ENCODE measurements at regions not wholly inside any gene's neighbourhood (a gene's known extent, or its start where the extent isn't known, plus 50 kb on each side); places are given as distances from the start of the nearest gene placed in this dataset.

DNA sequence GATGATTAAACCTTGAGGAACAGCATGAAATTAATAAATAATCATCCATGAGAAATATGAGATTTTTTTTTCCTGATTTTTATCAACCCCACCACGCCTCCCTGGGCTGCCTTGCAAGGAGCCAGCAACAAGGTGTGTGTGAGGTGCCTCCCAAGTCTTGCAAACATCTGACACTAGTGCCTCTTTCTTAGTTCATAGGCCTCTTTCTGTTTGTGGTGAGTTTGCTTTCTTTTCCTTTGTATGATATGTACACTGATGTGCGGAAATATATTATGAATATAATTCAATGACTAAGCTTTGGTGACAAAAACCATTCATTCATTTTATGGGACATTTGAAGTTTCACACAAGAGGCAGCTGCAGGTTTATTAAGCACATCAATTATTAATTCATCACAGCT lies 63.2 kb upstream of the SYNDIG1 start:
- no peak overlapping the region for H3K4me3 ChIP-seq (ENCODE audit: low read length)
- no peak for DNase-seq (ENCODE audit: low read depth)
- TF ChIP-seq, protein P1, sequence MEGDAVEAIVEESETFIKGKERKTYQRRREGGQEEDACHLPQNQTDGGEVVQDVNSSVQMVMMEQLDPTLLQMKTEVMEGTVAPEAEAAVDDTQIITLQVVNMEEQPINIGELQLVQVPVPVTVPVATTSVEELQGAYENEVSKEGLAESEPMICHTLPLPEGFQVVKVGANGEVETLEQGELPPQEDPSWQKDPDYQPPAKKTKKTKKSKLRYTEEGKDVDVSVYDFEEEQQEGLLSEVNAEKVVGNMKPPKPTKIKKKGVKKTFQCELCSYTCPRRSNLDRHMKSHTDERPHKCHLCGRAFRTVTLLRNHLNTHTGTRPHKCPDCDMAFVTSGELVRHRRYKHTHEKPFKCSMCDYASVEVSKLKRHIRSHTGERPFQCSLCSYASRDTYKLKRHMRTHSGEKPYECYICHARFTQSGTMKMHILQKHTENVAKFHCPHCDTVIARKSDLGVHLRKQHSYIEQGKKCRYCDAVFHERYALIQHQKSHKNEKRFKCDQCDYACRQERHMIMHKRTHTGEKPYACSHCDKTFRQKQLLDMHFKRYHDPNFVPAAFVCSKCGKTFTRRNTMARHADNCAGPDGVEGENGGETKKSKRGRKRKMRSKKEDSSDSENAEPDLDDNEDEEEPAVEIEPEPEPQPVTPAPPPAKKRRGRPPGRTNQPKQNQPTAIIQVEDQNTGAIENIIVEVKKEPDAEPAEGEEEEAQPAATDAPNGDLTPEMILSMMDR (conservative IDR thresholded peaks at IDR 0.05; ENCODE audit: low read length): no peak

DNA sequence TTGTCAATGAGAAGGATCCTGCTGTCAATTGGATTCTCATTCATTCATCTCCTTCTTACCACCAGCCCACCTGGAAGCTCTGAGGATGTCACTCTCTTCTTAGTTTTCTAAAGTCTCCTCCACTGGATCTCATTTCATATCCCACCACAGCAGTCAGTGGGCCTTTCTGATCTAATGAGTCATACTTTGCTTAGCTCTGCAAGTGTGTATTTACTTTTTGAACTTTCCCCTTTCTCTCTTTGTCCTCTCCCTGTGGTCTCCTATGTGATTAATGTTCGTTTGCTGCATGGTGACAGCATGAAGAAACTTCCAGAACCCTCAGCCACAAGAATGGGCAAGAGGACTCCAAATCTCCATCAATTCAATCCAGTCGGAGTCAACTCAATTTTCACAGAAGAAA lies 63.6 kb upstream of the SYNDIG1 start:
- DNase-seq (ENCODE audit: low read depth): no peak
- TF ChIP-seq, protein P1 (conservative IDR thresholded peaks at IDR 0.05; ENCODE audit: low read length): no peak
- no peak overlapping the region for H3K4me3 ChIP-seq (ENCODE audit: low read length)

DNA sequence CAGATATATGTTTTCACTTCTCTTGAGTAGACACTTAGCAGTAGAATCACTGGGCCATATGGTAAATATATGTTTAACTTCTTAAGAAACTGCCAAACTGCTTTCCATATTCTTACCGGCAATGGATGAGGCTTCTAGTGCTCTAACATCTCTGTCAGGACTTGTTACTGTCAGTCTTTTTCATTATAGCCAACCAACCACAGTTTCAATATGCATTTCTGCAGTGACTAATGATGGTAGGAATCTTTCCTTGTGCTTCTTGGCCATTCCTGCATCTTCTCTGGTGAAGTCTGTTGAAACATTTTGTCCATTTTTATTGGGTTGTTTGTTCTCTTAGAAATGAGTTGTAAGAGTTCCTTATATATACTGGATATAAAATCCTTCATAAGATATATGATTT lies 66.0 kb upstream of the SYNDIG1 start:
- no peak overlapping the region for H3K4me3 ChIP-seq (ENCODE audit: low read length)
- TF ChIP-seq, protein P1 (conservative IDR thresholded peaks at IDR 0.05; ENCODE audit: low read length): no peak
- no peak for DNase-seq (ENCODE audit: low read depth)

DNA sequence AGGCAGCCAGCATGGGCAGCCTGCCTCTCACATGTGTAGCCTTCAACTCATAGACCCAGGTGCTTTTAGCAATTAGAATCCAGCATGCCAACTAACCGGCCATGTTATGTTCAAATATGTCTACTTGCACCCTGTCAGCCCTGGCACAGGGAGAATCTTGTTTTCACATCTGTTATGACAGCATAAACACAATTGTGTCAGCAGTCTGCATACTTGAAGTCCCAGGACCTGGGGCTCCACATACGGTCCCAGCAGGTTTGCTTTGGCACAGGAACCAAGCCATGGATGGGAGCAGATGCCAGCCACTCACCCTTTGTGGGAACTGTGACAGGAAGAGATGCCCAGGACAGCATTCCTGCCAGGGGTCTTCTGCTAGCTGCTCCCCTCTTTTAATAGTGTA lies 67.2 kb upstream of the SYNDIG1 start:
- DNase-seq (ENCODE audit: low read depth): no peak
- no peak overlapping the region for H3K4me3 ChIP-seq (ENCODE audit: low read length)
- TF ChIP-seq, protein P1 (conservative IDR thresholded peaks at IDR 0.05; ENCODE audit: low read length): no peak

DNA sequence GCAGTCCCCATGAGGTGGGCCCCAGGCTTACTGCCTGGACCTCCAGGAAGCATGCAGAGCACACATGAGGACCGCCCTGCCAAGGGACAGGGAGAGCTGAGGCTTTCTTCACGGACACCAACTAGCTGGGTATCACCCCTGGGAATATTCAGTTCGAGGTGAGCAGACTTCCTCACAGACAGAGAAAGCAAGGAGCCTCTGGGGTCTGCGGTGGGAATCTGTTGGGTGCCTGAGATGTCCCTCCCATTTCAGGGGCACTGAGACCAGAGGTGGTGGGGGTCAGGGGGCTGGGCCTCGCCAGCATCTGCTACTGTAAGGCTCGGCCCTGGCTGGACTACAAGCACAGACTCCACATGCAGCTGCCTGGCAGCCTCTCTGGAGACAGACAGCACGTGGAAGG lies 74.3 kb upstream of the SYNDIG1 start:
- DNase-seq (ENCODE audit: low read depth): no peak
- no peak overlapping the region for H3K4me3 ChIP-seq (ENCODE audit: low read length)
- TF ChIP-seq, protein P1 (conservative IDR thresholded peaks at IDR 0.05; ENCODE audit: low read length): no peak

DNA sequence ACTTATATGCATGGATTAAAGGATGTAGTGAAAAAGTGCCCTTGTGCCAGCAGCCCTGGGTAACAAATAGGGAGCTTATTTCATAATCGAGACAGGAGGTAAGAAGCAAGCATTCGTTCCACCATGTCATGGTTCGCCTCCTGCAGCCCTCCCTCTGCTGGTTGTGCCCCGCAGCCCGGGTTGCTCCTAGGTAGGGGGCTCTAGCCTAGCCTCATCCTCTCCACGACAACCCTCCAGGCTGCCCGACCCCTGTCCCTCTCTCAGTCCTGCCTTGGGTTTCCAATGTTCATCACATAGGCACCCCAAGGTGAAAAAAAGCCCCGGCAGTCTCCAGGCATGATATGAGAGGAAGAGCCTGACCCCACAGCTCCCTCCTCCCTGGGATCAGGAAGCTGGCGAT lies 75.5 kb upstream of the SYNDIG1 start:
- TF ChIP-seq, protein P1 (conservative IDR thresholded peaks at IDR 0.05; ENCODE audit: low read length): no peak
- no peak overlapping the region for H3K4me3 ChIP-seq (ENCODE audit: low read length)
- no peak for DNase-seq (ENCODE audit: low read depth)

DNA sequence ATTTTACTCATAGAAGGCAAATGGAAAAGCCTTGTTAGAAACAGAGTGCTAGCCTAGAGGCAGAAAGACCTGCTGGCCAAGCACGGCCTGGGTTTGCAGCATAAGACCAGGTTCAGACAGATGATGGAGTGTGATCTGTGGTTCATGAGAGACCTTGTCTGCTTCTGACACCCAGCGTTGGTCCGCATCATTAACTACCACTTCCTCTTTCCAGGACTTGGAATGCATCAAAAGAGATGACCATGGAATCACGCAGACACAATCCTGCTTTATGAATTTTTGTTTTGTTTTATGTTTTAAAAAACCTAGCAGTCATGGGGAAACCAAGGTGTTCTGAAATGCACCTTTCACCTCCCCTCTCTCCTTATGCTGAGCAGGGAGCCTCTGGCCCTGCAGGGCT lies 76.8 kb upstream of the SYNDIG1 start:
- DNase-seq (ENCODE audit: low read depth): no peak
- no peak overlapping the region for H3K4me3 ChIP-seq (ENCODE audit: low read length)
- TF ChIP-seq, protein P1 (conservative IDR thresholded peaks at IDR 0.05; ENCODE audit: low read length): no peak

Measured in AG10803 (cell line).